GM21367 (cell line): ENCODE measurements at regions not wholly inside any gene's neighbourhood (a gene's known extent, or its start where the extent isn't known, plus 50 kb on each side); places are given as distances from the start of the nearest gene placed in this dataset.

ENCODE experiments used
- ATAC-seq: cut with Tn5 transposase; IDR thresholded peaks from one replicate; pipeline ENCODE4 v1.9.1; 2021; ENCODE audit not compliant: unreplicated experiment

GRCh38 chr18:42258301-42258965, 303.4 kb downstream of the PIK3C3 start:
- ATAC-seq = no peak

GRCh38 chr18:42261731-42262130, 306.7 kb downstream of the PIK3C3 start:
- no peak for ATAC-seq

- ATAC-seq = no peak
Observed at GRCh38 chr18:42264497-42264896, 309.5 kb downstream of the PIK3C3 start.

- no peak for ATAC-seq
Observed at GRCh38 chr18:42268186-42268725, 313.2 kb downstream of the PIK3C3 start.

GRCh38 chr18:42268798-42269197, 313.8 kb downstream of the PIK3C3 start:
- no peak for ATAC-seq

- ATAC-seq = no peak
Observed at GRCh38 chr18:42271647-42272414, 316.8 kb downstream of the PIK3C3 start.

GRCh38 chr18:42274488-42275137, 319.6 kb downstream of the PIK3C3 start:
- no peak for ATAC-seq

GRCh38 chr18:42275138-42275535, 320.1 kb downstream of the PIK3C3 start:
- no peak for ATAC-seq

- no peak for ATAC-seq
Observed at GRCh38 chr18:42275949-42276730, 321.1 kb downstream of the PIK3C3 start.

GRCh38 chr18:42281124-42281523, 326.1 kb downstream of the PIK3C3 start:
- ATAC-seq = no peak

GRCh38 chr18:42281851-42282250, 326.8 kb downstream of the PIK3C3 start:
- no peak for ATAC-seq

GRCh38 chr18:42287047-42287446, 332.0 kb downstream of the PIK3C3 start:
- no peak for ATAC-seq

- no peak for ATAC-seq
Observed at GRCh38 chr18:42288129-42288528, 333.1 kb downstream of the PIK3C3 start.

GRCh38 chr18:42289526-42289925, 334.5 kb downstream of the PIK3C3 start:
- ATAC-seq = no peak

- no peak for ATAC-seq
Observed at GRCh38 chr18:42290318-42291307, 335.6 kb downstream of the PIK3C3 start.

GRCh38 chr18:42292654-42293053, 337.6 kb downstream of the PIK3C3 start:
- no peak for ATAC-seq

- no peak for ATAC-seq
Observed at GRCh38 chr18:42296192-42296591, 341.2 kb downstream of the PIK3C3 start.

- no peak for ATAC-seq
Observed at GRCh38 chr18:42296723-42297122, 341.7 kb downstream of the PIK3C3 start.

- peak; percentile 94 for ATAC-seq
Observed at GRCh38 chr18:42298759-42299675, 344.0 kb downstream of the PIK3C3 start.
